MCF 10A (cell line): ENCODE measurements at regions not wholly inside any gene's neighbourhood (a gene's known extent, or its start where the extent isn't known, plus 50 kb on each side); places are given as distances from the start of the nearest gene placed in this dataset.
"Not testable (repeated sequence)": the region's sequence is repeated elsewhere in the genome, so short reads cannot be mapped to it uniquely, and the experiment has no call there.

Experiments used
- BruUV-seq: library from RNA; stranded (reverse); fragments of 400-500 nt; replicated peaks from 2 replicates; lab custom pipeline; 2021; lab: Mats Ljungman, UMichigan
- CTCF ChIA-PET: fragments of 300-600 bp; sonication (Branson Sonifier 250); formaldehyde crosslinking; extraction: SDS; loops from one replicate; lab custom pipeline; 2021; ENCODE audit warnings: antibody characterized with exemption, inconsistent platforms; lab: Yijun Ruan, JAX
- POLR2A ChIA-PET: fragments of 300-600, 350-650 bp; sonication (Branson Sonifier 250); formaldehyde crosslinking; extraction: SDS; loops from one replicate; lab custom pipeline; 2020; ENCODE audit warnings: antibody characterized with exemption, inconsistent platforms; lab: Yijun Ruan, JAX
- DNase-seq: peaks from one replicate; pipeline ENCODE4 v3.0.0-alpha.2; 2018; ENCODE audit not compliant: unreplicated experiment
- H3K27ac Mint-ChIP-seq: one replicate; pipeline ENCODE4 v1.8.0; 2022; ENCODE audit warnings: mild to moderate bottlenecking, low read depth, mixed read lengths; ENCODE audit not compliant: unreplicated experiment
- H3K27me3 Mint-ChIP-seq: one replicate; pipeline ENCODE4 v1.8.0; 2022; ENCODE audit warnings: mixed read lengths; ENCODE audit not compliant: insufficient read depth, unreplicated experiment
- H3K36me3 Mint-ChIP-seq: one replicate; pipeline ENCODE4 v1.8.0; 2022; ENCODE audit warnings: mild to moderate bottlenecking, moderate library complexity, mixed read lengths; ENCODE audit not compliant: insufficient read depth, unreplicated experiment
- H3K4me1 Mint-ChIP-seq: one replicate; pipeline ENCODE4 v1.8.0; 2022; ENCODE audit warnings: mixed read lengths; ENCODE audit not compliant: insufficient read depth, unreplicated experiment
- H3K4me3 Mint-ChIP-seq: one replicate; pipeline ENCODE4 v1.8.0; 2022; ENCODE audit warnings: mild to moderate bottlenecking, moderate library complexity, mixed read lengths; ENCODE audit not compliant: unreplicated experiment
- H3K9me3 Mint-ChIP-seq: one replicate; pipeline ENCODE4 v1.8.0; 2022; ENCODE audit warnings: mixed read lengths; ENCODE audit not compliant: unreplicated experiment
- CTCF ChIP-seq: fragments of 200-600 bp; IDR thresholded peaks from one replicate; pipeline ENCODE4 v1.8.0; 2022; ENCODE audit warnings: antibody characterized with exemption, mild to moderate bottlenecking; ENCODE audit not compliant: unreplicated experiment
- intact Hi-C: fragments of 100-400 bp; cut with micrococcal nuclease; formaldehyde crosslinking; loops from 2 replicates; pipeline ENCODE4 v1.14.1; 2022

- CTCF ChIA-PET: interaction anchor here (0.6 kb wide), 2 partner anchors 1149 to 1560 kb away, joined by 3 read pairs; no protein-coding TSS in a partner anchor
Measured at GRCh38 chr13:64477146-64477545, 2753.0 kb downstream of the PCDH9 start.

GRCh38 chr13:64476041-64476568 lies 2754.0 kb downstream of the PCDH9 start:
- POLR2A ChIA-PET, H3K9me3 Mint-ChIP-seq: not testable (repeated sequence)

More at GRCh38 chr13:64477146-64477545, 2753.0 kb downstream of the PCDH9 start:
- no peak overlapping the region for H3K4me3 Mint-ChIP-seq
- no TSS peak for BruUV-seq
- H3K27me3 Mint-ChIP-seq: no peaks in the 10 kb centered on the region
- POLR2A ChIA-PET: no interaction called here
- no peak overlapping the region for H3K27ac Mint-ChIP-seq
- intact Hi-C loops: loop anchor here (10.0 kb wide), 1 partner anchor 322 kb away; no protein-coding TSS in a partner anchor
- DNase-seq: no peak
- no peak for TF ChIP-seq CTCF
- no peaks in the 10 kb centered on the region for H3K4me1 Mint-ChIP-seq
- H3K9me3 Mint-ChIP-seq: no peaks in the 10 kb centered on the region
- H3K36me3 Mint-ChIP-seq: no peaks in the 10 kb centered on the region

GRCh38 chr13:64471916-64472315 lies 2758.2 kb downstream of the PCDH9 start:
- DNase-seq: peak; percentile 43
- ChIA-PET CTCF (interaction anchor here (0.6 to 2.3 kb wide), 7 partner anchors 14 to 1682 kb away, joined by 3 to 36 read pairs (median 3); no protein-coding TSS in a partner anchor), POLR2A (no interaction called here)
- BruUV-seq: no TSS peak
- Mint-ChIP-seq H3K27me3 (no peaks in the 10 kb centered on the region), H3K4me1 (no peaks in the 10 kb centered on the region), H3K9me3 (no peaks in the 10 kb centered on the region), H3K36me3 (no peaks in the 10 kb centered on the region), H3K27ac (no peak overlapping the region), H3K4me3 (no peak overlapping the region)
- intact Hi-C loops: loop anchor here (1.0 to 10.0 kb wide), 2 partner anchors 317 to 1166 kb away; no protein-coding TSS in a partner anchor
- TF ChIP-seq CTCF: peak; percentile 55

More at GRCh38 chr13:64476041-64476568, 2754.0 kb downstream of the PCDH9 start:
- not testable (repeated sequence) for H3K4me1 Mint-ChIP-seq, H3K4me3 Mint-ChIP-seq, DNase-seq, H3K27ac Mint-ChIP-seq, BruUV-seq, H3K36me3 Mint-ChIP-seq, H3K27me3 Mint-ChIP-seq
- CTCF ChIA-PET: interaction anchor here (0.6 to 0.7 kb wide), 2 partner anchors 1050 to 1162 kb away, joined by 3 read pairs; no protein-coding TSS in a partner anchor
- intact Hi-C loops: loop anchor here (10.0 kb wide), 1 partner anchor 321 kb away; no protein-coding TSS in a partner anchor

- no TSS peak for BruUV-seq
- no peaks in the 10 kb centered on the region for H3K9me3 Mint-ChIP-seq
- CTCF ChIA-PET: interaction anchor here (2.3 kb wide), 1 partner anchor 1167 kb away, joined by 36 read pairs; no protein-coding TSS in a partner anchor
- DNase-seq: no peak
- no peak for TF ChIP-seq CTCF
- POLR2A ChIA-PET: no interaction called here
- H3K36me3 Mint-ChIP-seq: no peaks in the 10 kb centered on the region
- no peak overlapping the region for H3K4me3 Mint-ChIP-seq
- no peaks in the 10 kb centered on the region for H3K4me1 Mint-ChIP-seq
- no peaks in the 10 kb centered on the region for H3K27me3 Mint-ChIP-seq
- H3K27ac Mint-ChIP-seq: no peak overlapping the region
- intact Hi-C loops: loop anchor here (10.0 kb wide), 1 partner anchor 316 kb away; no protein-coding TSS in a partner anchor
Measured at GRCh38 chr13:64470751-64471150, 2759.4 kb downstream of the PCDH9 start.
